Esophagus muscularis mucosa (tissue), 4 donors: ENCODE measurements at regions not wholly inside any gene's neighbourhood (a gene's known extent, or its start where the extent isn't known, plus 50 kb on each side); places are given as distances from the start of the nearest gene placed in this dataset.

Source experiments
- EP300 ChIP-seq: sonication (generic); formaldehyde crosslinking; IDR thresholded peaks from one replicate; pipeline ENCODE4 v1.6.1; 2017; ENCODE audit warnings: antibody characterized with exemption
- POLR2A ChIP-seq: fragments of 450-650 bp; IDR thresholded peaks from one replicate; pipeline ENCODE4 v1.6.1; 2017; ENCODE audit warnings: antibody characterized with exemption, moderate library complexity, mild to moderate bottlenecking, low read depth
- POLR2AphosphoS5 ChIP-seq, 2 donors: sonication (generic); formaldehyde crosslinking; IDR thresholded peaks; one replicate each; pipeline ENCODE4 v1.6.1; 2017; ENCODE audit warnings: antibody characterized with exemption in 2 of 2
- TF ChIP-seq, protein P1 (sequence below), 3 experiments: fragments of 200-600 bp in 2 of 3; fragments of 450-650 bp in 1 of 3; sonication (generic) in 2 of 3; IDR thresholded peaks; one replicate each; pipeline ENCODE4 v1.5.1; 2017 to 2019; ENCODE audit warnings: antibody characterized with exemption in 3 of 3, mild to moderate bottlenecking in 2 of 3, moderate library complexity in 1 of 3

DNA sequence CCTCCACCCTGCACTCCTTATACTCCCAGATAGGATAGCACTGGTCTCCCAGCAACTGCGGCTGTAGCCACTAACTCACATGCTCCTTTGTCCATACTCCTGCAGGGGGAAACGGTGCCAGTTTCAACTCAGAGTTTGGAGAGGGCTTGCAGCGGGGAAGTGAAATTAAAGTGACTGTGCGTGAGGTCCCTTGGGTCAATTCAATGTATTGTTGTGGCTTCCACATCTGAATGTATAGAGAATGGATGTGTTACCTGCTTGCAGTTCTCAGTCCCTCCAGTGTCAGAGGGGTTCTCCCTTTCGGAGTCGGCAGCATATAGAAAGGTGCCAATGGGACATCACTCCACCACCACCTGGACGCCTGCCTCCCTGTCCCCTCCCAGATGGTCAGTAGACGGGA, 93.6 kb upstream of the CNKSR3 start:
- TF ChIP-seq POLR2A = no peak
- TF ChIP-seq, protein P1, sequence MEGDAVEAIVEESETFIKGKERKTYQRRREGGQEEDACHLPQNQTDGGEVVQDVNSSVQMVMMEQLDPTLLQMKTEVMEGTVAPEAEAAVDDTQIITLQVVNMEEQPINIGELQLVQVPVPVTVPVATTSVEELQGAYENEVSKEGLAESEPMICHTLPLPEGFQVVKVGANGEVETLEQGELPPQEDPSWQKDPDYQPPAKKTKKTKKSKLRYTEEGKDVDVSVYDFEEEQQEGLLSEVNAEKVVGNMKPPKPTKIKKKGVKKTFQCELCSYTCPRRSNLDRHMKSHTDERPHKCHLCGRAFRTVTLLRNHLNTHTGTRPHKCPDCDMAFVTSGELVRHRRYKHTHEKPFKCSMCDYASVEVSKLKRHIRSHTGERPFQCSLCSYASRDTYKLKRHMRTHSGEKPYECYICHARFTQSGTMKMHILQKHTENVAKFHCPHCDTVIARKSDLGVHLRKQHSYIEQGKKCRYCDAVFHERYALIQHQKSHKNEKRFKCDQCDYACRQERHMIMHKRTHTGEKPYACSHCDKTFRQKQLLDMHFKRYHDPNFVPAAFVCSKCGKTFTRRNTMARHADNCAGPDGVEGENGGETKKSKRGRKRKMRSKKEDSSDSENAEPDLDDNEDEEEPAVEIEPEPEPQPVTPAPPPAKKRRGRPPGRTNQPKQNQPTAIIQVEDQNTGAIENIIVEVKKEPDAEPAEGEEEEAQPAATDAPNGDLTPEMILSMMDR (IDR thresholded peaks at IDR 0.05) = no peak
- TF ChIP-seq POLR2AphosphoS5 (IDR thresholded peaks at IDR 0.05) = no peak
- TF ChIP-seq EP300 = no peak
